Endothelial cell of umbilical vein (primary cell): ENCODE measurements at regions not wholly inside any gene's neighbourhood (a gene's known extent, or its start where the extent isn't known, plus 50 kb on each side); places are given as distances from the start of the nearest gene placed in this dataset.

ENCODE experiments used
- BruUV-seq: library from RNA; stranded (reverse); fragments of 400-500 nt; replicated peaks from 2 replicates; lab custom pipeline; 2021; lab: Mats Ljungman, UMichigan
- CTCF ChIA-PET: fragments of 300-600, 350-600 bp; sonication (Branson Sonifier 250); formaldehyde crosslinking; loops from one replicate; lab custom pipeline; 2021; ENCODE audit warnings: antibody characterized with exemption, inconsistent platforms; lab: Charles Lee
- POLR2A ChIA-PET: fragments of 300-600, 350-600 bp; sonication (Branson Sonifier 250); formaldehyde crosslinking; loops from one replicate; lab custom pipeline; 2021; ENCODE audit warnings: antibody characterized with exemption, inconsistent platforms; lab: Charles Lee
- DNase-seq: peaks from one replicate; pipeline ENCODE4 v3.0.0-alpha.2; 2011; ENCODE audit warnings: low read depth, low spot score
- FAIRE-seq: peaks from 2 replicates; lab custom pipeline; 2011; peaks lifted over from hg19 to GRCh38; lab: Jason Lieb, UNC
- H2AFZ ChIP-seq: 2 replicates; pipeline ENCODE4 v1.6.0; 2012; ENCODE audit warnings: low read depth, low read length, control low read depth, inconsistent platforms
- H3K27ac ChIP-seq: 2 replicates; pipeline ENCODE4 v1.5.1; 2011; ENCODE audit warnings: low read depth, mild to moderate bottlenecking, control low read depth, low read length, moderate library complexity; ENCODE audit not compliant: insufficient read depth
- H3K27me3 ChIP-seq, 2 experiments: 2 replicates each; pipeline versions ENCODE4 v1.6.0 to v1.6.1; 2011; ENCODE audit warnings: low read length in 2 of 2, mixed read lengths in 1 of 2; ENCODE audit not compliant: control insufficient read depth in 2 of 2, insufficient read depth in 2 of 2
- H3K36me3 ChIP-seq, 2 experiments: 2 replicates in 1 of 2; 3 replicates in 1 of 2; pipeline ENCODE4 v1.5.1; 2011; ENCODE audit warnings: low read length in 2 of 2, mild to moderate bottlenecking in 1 of 2, moderate library complexity in 1 of 2; ENCODE audit not compliant: control insufficient read depth in 2 of 2, insufficient read depth in 2 of 2; ENCODE audit errors: extremely low read depth in 1 of 2
- H3K4me1 ChIP-seq: 3 replicates; pipeline ENCODE4 v1.5.1; 2011; ENCODE audit warnings: mild to moderate bottlenecking, low read length; ENCODE audit not compliant: control insufficient read depth, insufficient read depth; ENCODE audit errors: extremely low read depth
- H3K4me2 ChIP-seq: 2 replicates; pipeline ENCODE4 v1.6.1; 2011; ENCODE audit warnings: low read length, control low read depth, mixed read lengths; ENCODE audit not compliant: insufficient read depth
- H3K4me3 ChIP-seq, 3 experiments: fragments of 200-600 bp in 1 of 3; sonication (generic), shearing (Covaris generic) in 1 of 3; replicated peaks in 1 of 3; 2 replicates each; pipeline ENCODE4 v1.5.1; 2011 to 2016; ENCODE audit warnings: control low read depth in 3 of 3, low read length in 3 of 3, mild to moderate bottlenecking in 2 of 3, inconsistent platforms in 1 of 3, low read depth in 1 of 3, moderate library complexity in 1 of 3; ENCODE audit not compliant: insufficient read depth in 1 of 3
- H3K79me2 ChIP-seq: 2 replicates; pipeline ENCODE4 v1.6.0; 2012; ENCODE audit warnings: low read length, inconsistent platforms; ENCODE audit not compliant: control insufficient read depth, insufficient read depth
- H3K9ac ChIP-seq: replicated peaks from 2 replicates; pipeline ENCODE3; 2011; ENCODE audit warnings: low read length, control low read depth; ENCODE audit not compliant: insufficient read depth; ENCODE audit errors: extremely low read depth
- H3K9me1 ChIP-seq: replicated peaks from 3 replicates; pipeline ENCODE4 v1.6.0; 2011; ENCODE audit warnings: mild to moderate bottlenecking, low read length; ENCODE audit not compliant: control insufficient read depth, insufficient read depth; ENCODE audit errors: extremely low read depth
- H3K9me3 ChIP-seq: replicated peaks from 2 replicates; pipeline ENCODE4 v1.5.1; 2012; ENCODE audit warnings: low read length, inconsistent platforms; ENCODE audit not compliant: control insufficient read depth, insufficient read depth
- H4K20me1 ChIP-seq: replicated peaks from 2 replicates; pipeline ENCODE3; 2011; ENCODE audit warnings: mild to moderate bottlenecking, low read length; ENCODE audit not compliant: control insufficient read depth, insufficient read depth; ENCODE audit errors: extremely low read depth
- EZH2 ChIP-seq: IDR thresholded peaks from 2 replicates; pipeline ENCODE4 v1.6.1; 2012; ENCODE audit warnings: borderline replicate concordance, low read depth, mild to moderate bottlenecking, moderate library complexity, low read length, inconsistent platforms; ENCODE audit not compliant: severe bottlenecking
- FOS ChIP-seq: IDR thresholded peaks from 2 replicates; pipeline ENCODE4 v1.6.1; 2011; ENCODE audit warnings: mild to moderate bottlenecking, low read length, moderate library complexity, borderline replicate concordance; ENCODE audit not compliant: insufficient read depth
- GATA2 ChIP-seq: IDR thresholded peaks from 2 replicates; pipeline ENCODE4 v1.7.0; 2011; ENCODE audit warnings: low read depth, mild to moderate bottlenecking, moderate library complexity, mixed read lengths, low read length; ENCODE audit not compliant: insufficient read length, insufficient read depth
- JUN ChIP-seq: IDR thresholded peaks from 2 replicates; pipeline ENCODE4 v1.6.1; 2011; ENCODE audit warnings: borderline replicate concordance, low read depth; ENCODE audit not compliant: insufficient read length, insufficient read depth
- MYC ChIP-seq: IDR thresholded peaks from one replicate; pipeline ENCODE4 v1.6.1; 2011; ENCODE audit warnings: mild to moderate bottlenecking, low read depth, low read length
- POLR2A ChIP-seq: IDR thresholded peaks from 2 replicates; pipeline ENCODE4 v1.6.1; 2012; ENCODE audit warnings: low read depth, mild to moderate bottlenecking, control low read depth, low read length
- POLR2AphosphoS5 ChIP-seq: IDR thresholded peaks from 2 replicates; pipeline ENCODE4 v1.6.1; 2012; ENCODE audit warnings: low read depth, mild to moderate bottlenecking, control low read depth, low read length, moderate library complexity; ENCODE audit not compliant: insufficient read depth
- dilution Hi-C: fragments of 300-500 bp; cut with MboI; formaldehyde crosslinking; loops from one replicate; pipeline ENCODE4 v1.15.0; 2019; ENCODE audit warnings: low sequenced_read_pairs; ENCODE audit not compliant: extremely low pct_ligation_motif_present
- intact Hi-C: fragments of 100-400 bp; cut with micrococcal nuclease; formaldehyde crosslinking; loops from one replicate; pipeline ENCODE4 v1.10.0; 2022
- TF ChIP-seq, protein P1 (sequence below): IDR thresholded peaks from 2 replicates; pipeline ENCODE4 v1.6.1; 2011; ENCODE audit not compliant: insufficient read depth, insufficient read length
- TF ChIP-seq, protein P2 (sequence below), 2 donors: IDR thresholded peaks; 1 replicate in 1 of 2; 2 replicates in 1 of 2; pipeline ENCODE4 v1.5.1; 2011; ENCODE audit warnings: low read length in 2 of 2, mild to moderate bottlenecking in 2 of 2, moderate library complexity in 2 of 2, control low read depth in 1 of 2, inconsistent platforms in 1 of 2, low read depth in 1 of 2; ENCODE audit not compliant: insufficient read depth in 1 of 2; ENCODE audit errors: extremely low read depth in 1 of 2

- Histone ChIP-seq H3K9me3 (peaks cover 2% of the 10 kb centered on the region), H3K27me3 (no peaks in the 10 kb centered on the region), H3K4me2 (no peak overlapping the region), H3K36me3 (no peaks in the 10 kb centered on the region), H3K27ac (no peak overlapping the region), H3K9ac (no peak overlapping the region), H3K9me1 (no peaks in the 10 kb centered on the region), H4K20me1 (no peaks in the 10 kb centered on the region), H2AFZ (no peak overlapping the region), H3K4me1 (no peaks in the 10 kb centered on the region), H3K4me3 (no peak overlapping the region), H3K79me2 (no peaks in the 10 kb centered on the region)
- FAIRE-seq (no peak), DNase-seq (no peak)
- TF ChIP-seq POLR2AphosphoS5 (no peak), POLR2A (no peak), JUN (no peak), EZH2 (no peak), GATA2 (no peak), MYC (no peak), FOS (no peak)
- TF ChIP-seq, protein P1, sequence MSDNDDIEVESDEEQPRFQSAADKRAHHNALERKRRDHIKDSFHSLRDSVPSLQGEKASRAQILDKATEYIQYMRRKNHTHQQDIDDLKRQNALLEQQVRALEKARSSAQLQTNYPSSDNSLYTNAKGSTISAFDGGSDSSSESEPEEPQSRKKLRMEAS, result no peak
- TF ChIP-seq, protein P2, sequence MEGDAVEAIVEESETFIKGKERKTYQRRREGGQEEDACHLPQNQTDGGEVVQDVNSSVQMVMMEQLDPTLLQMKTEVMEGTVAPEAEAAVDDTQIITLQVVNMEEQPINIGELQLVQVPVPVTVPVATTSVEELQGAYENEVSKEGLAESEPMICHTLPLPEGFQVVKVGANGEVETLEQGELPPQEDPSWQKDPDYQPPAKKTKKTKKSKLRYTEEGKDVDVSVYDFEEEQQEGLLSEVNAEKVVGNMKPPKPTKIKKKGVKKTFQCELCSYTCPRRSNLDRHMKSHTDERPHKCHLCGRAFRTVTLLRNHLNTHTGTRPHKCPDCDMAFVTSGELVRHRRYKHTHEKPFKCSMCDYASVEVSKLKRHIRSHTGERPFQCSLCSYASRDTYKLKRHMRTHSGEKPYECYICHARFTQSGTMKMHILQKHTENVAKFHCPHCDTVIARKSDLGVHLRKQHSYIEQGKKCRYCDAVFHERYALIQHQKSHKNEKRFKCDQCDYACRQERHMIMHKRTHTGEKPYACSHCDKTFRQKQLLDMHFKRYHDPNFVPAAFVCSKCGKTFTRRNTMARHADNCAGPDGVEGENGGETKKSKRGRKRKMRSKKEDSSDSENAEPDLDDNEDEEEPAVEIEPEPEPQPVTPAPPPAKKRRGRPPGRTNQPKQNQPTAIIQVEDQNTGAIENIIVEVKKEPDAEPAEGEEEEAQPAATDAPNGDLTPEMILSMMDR (IDR thresholded peaks at IDR 0.05; ENCODE audit: extremely low read depth in 1 of 2, insufficient read depth in 1 of 2, low read depth in 1 of 2, low read length in 2 of 2), result no peak
- ChIA-PET POLR2A (no interaction called here), CTCF (no interaction called here)
- no TSS peak for BruUV-seq
- dilution Hi-C loops (no loop called here), intact Hi-C loops (no loop called here)
Measured at GRCh38 chr2:881204-881918, 69.3 kb upstream of the SNTG2 start.
